ENCODE measurements at regions not wholly inside any gene's neighbourhood (a gene's known extent, or its start where the extent isn't known, plus 50 kb on each side); places are given as distances from the start of the nearest gene placed in this dataset.

DNA sequence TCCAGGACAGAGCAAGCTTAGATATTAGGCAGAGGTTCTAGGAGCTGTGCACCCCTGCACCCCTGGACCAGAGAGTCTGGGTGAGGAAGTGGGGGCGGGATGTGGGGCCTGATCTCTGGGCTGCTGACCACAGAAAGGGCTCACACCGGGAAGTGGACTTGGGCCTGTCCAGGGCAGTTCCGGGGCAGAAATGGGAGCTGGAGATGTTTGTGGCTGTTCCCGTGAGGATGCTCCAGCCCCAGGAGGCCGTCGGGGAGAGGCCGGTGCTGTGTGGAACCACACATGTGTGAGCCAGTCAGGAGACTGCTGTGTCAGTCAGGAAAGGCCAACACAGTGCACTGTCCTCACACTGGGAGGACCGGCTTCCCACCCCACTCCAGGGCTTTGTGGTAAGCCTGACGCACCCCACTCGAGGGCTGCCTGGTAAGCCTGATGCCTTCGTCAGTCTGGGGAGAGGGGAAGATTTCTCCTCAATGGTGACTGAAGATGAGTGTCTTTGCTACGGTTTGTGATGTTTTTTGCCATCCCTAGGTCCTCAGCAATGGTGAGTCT lies 741.0 kb downstream of the BRD1 start (continued):
- TF ChIP-seq, protein P1, sequence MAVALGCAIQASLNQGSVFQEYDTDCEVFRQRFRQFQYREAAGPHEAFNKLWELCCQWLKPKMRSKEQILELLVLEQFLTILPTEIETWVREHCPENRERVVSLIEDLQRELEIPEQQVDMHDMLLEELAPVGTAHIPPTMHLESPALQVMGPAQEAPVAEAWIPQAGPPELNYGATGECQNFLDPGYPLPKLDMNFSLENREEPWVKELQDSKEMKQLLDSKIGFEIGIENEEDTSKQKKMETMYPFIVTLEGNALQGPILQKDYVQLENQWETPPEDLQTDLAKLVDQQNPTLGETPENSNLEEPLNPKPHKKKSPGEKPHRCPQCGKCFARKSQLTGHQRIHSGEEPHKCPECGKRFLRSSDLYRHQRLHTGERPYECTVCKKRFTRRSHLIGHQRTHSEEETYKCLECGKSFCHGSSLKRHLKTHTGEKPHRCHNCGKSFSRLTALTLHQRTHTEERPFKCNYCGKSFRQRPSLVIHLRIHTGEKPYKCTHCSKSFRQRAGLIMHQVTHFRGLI (tag by site-specific recombination; IDR thresholded peaks at IDR 0.05) = no peak

DNA sequence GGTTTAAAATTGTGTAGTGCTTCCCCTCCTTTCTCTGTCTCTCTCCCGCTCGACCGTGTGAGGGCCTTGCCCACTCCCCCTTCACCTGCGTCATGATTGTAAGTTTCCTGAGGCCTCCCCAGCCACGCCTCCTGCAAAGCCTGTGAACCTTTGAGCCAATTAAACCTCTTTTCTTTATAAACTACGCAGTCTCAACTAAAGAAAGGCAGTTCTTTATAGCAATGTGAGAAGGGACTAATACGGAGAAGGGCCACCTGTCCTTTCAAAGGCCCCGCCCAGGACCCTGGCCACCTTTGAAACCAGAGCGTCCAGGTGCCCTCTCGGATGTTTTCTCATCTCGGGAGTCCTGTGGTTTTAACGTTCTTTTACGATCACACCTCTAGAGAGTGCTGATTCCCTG lies 741.5 kb downstream of the BRD1 start:
- CTCF ChIA-PET = no interaction called here
- Histone ChIP-seq H3K4me1 (ENCODE audit: control insufficient read depth, insufficient read depth, low read length) (no peaks in the 10 kb centered on the region), H3K4me3 (ENCODE audit: low read depth, low read length) (no peak overlapping the region), H3K27ac (ENCODE audit: extremely low read depth, low read depth, low read length) (no peak overlapping the region), H3K9me3 (ENCODE audit: control insufficient read depth, insufficient read depth, low read depth, low read length) (no peaks in the 10 kb centered on the region), H3K36me3 (ENCODE audit: control insufficient read depth in 2 of 2, insufficient read depth in 1 of 2, low read length in 2 of 2) (no peaks in the 10 kb centered on the region)
- POLR2A ChIA-PET = no interaction called here
- no peak for TF ChIP-seq ZNF626 (tag by site-specific recombination; IDR thresholded peaks at IDR 0.05)
- no peak for TF ChIP-seq ZNF548 (tag by site-specific recombination; IDR thresholded peaks at IDR 0.05)
- TF ChIP-seq ZNF394 (tag by site-specific recombination; IDR thresholded peaks at IDR 0.05; ENCODE audit: borderline replicate concordance) = no peak
- TF ChIP-seq ZNF140 (tag by site-specific recombination; IDR thresholded peaks at IDR 0.05) = no peak
- TF ChIP-seq WT1 (tag by site-specific recombination; IDR thresholded peaks at IDR 0.05) = no peak
- TF ChIP-seq ZNF37A (tag by site-specific recombination; IDR thresholded peaks at IDR 0.05) = no peak
- TF ChIP-seq KLF1 (tag by site-specific recombination; IDR thresholded peaks at IDR 0.05) = no peak
- TF ChIP-seq ZIC2 (tag by site-specific recombination; IDR thresholded peaks at IDR 0.05) = no peak
- TF ChIP-seq ZNF433 (tag by site-specific recombination; IDR thresholded peaks at IDR 0.05; ENCODE audit: low read depth) = no peak

DNA sequence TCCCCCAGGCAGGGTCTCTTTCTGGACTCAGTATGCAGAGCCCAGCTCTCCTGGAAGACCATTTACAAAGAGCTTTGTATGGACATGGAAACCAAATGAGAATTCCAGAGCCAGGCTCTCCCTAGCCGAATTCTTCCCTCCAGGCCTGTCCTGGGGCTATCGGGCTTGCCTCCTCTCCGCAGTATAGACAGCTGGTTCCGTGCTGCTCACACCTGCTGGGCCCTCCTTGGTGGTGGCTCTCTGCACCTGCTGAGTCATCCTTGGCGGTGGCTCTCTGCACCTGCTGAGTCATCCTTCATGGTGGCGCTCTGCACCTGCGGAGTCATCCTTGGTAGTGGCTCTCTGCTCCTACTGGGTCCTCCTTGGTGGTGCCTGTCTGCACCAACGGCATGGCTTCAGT lies 743.5 kb downstream of the BRD1 start:
- no peaks in the 10 kb centered on the region for H3K9me3 ChIP-seq (ENCODE audit: control insufficient read depth, insufficient read depth, low read depth, low read length)
- no peak overlapping the region for H3K27ac ChIP-seq (ENCODE audit: extremely low read depth, low read depth, low read length)
- ChIA-PET CTCF (interaction anchor here (0.6 kb wide), 2 partner anchors 56 to 301 kb away, joined by 3 read pairs; no protein-coding TSS in a partner anchor), POLR2A (no interaction called here)
- TF ChIP-seq ZNF140 (tag by site-specific recombination; IDR thresholded peaks at IDR 0.05) (no peak), ZNF302 (tag by site-specific recombination; IDR thresholded peaks at IDR 0.05; ENCODE audit: low read depth) (no peak), ZIC2 (tag by site-specific recombination; IDR thresholded peaks at IDR 0.05) (peak; percentile 93), ZNF747 (tag by site-specific recombination; IDR thresholded peaks at IDR 0.05) (no peak), SCRT2 (tag by site-specific recombination; IDR thresholded peaks at IDR 0.05) (peak; percentile 22; the same call in 1 of the 2 replicates)
- H3K4me3 ChIP-seq (ENCODE audit: low read depth, low read length) = no peak overlapping the region
- no peaks in the 10 kb centered on the region for H3K36me3 ChIP-seq (ENCODE audit: control insufficient read depth in 2 of 2, insufficient read depth in 1 of 2, low read length in 2 of 2)
- H3K4me1 ChIP-seq (ENCODE audit: control insufficient read depth, insufficient read depth, low read length) = no peaks in the 10 kb centered on the region

DNA sequence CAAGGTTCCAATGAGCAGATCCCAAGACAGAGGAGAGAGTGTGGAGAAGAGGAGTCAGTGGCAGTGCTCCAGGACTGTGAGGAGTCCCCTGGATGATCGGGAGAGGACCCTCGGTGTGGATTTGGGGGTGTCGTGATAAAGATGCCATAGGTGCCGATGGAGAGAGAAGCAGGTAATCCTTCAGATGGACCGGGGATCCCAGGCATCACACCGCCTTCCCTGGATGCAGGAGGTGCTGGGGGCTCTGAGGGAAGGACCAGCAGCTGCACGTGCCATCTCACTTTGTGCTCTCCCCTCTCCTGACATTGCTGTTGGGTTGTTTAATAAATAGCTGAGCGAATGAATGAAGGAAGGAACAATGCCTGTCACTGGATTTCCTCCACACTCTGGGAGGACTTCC lies 744.1 kb downstream of the BRD1 start:
- CTCF ChIA-PET = interaction anchor here (0.6 kb wide), 1 partner anchor 301 kb away, joined by 3 read pairs; no protein-coding TSS in a partner anchor
- POLR2A ChIA-PET = no interaction called here
- TF ChIP-seq ZNF561 (tag by site-specific recombination; IDR thresholded peaks at IDR 0.05; ENCODE audit: borderline replicate concordance) (no peak), ZBTB48 (tag by site-specific recombination; IDR thresholded peaks at IDR 0.05) (no peak), SCRT1 (tag by site-specific recombination; IDR thresholded peaks at IDR 0.05; ENCODE audit: borderline replicate concordance) (no peak), ZFHX2 (tag by site-specific recombination; conservative IDR thresholded peaks at IDR 0.05) (no peak), ZNF302 (tag by site-specific recombination; IDR thresholded peaks at IDR 0.05; ENCODE audit: low read depth) (no peak), ZNF16 (tag by site-specific recombination; IDR thresholded peaks at IDR 0.05; ENCODE audit: low read depth) (no peak), SALL2 (tag by site-specific recombination; IDR thresholded peaks at IDR 0.05; ENCODE audit: borderline replicate concordance) (no peak), EGR2 (tag by site-specific recombination; IDR thresholded peaks at IDR 0.05; ENCODE audit: low read depth) (no peak), ZNF514 (tag by site-specific recombination; IDR thresholded peaks at IDR 0.05) (no peak), ZSCAN16 (tag by site-specific recombination; IDR thresholded peaks at IDR 0.05) (no peak), ZNF350 (tag by site-specific recombination; IDR thresholded peaks at IDR 0.05) (no peak), ZNF23 (tag by site-specific recombination; IDR thresholded peaks at IDR 0.05; ENCODE audit: borderline replicate concordance) (no peak)

More for the DNA sequence above, 744.1 kb downstream of the BRD1 start:
- H3K9me3 ChIP-seq (ENCODE audit: control insufficient read depth, insufficient read depth, low read depth, low read length) = no peaks in the 10 kb centered on the region
- H3K27ac ChIP-seq (ENCODE audit: extremely low read depth, low read depth, low read length) = no peak overlapping the region
- no peaks in the 10 kb centered on the region for H3K36me3 ChIP-seq (ENCODE audit: control insufficient read depth in 2 of 2, insufficient read depth in 1 of 2, low read length in 2 of 2)
- H3K4me1 ChIP-seq (ENCODE audit: control insufficient read depth, insufficient read depth, low read length) = no peaks in the 10 kb centered on the region
- H3K4me3 ChIP-seq (ENCODE audit: low read depth, low read length) = no peak overlapping the region
